Endothelial cell of umbilical vein (primary cell): ENCODE measurements at regions not wholly inside any gene's neighbourhood (a gene's known extent, or its start where the extent isn't known, plus 50 kb on each side); places are given as distances from the start of the nearest gene placed in this dataset.

Experiments used
- BruUV-seq: library from RNA; stranded (reverse); fragments of 400-500 nt; replicated peaks from 2 replicates; lab custom pipeline; 2021; lab: Mats Ljungman, UMichigan
- CTCF ChIA-PET: fragments of 300-600, 350-600 bp; sonication (Branson Sonifier 250); formaldehyde crosslinking; loops from one replicate; lab custom pipeline; 2021; ENCODE audit warnings: antibody characterized with exemption, inconsistent platforms; lab: Charles Lee
- POLR2A ChIA-PET: fragments of 300-600, 350-600 bp; sonication (Branson Sonifier 250); formaldehyde crosslinking; loops from one replicate; lab custom pipeline; 2021; ENCODE audit warnings: antibody characterized with exemption, inconsistent platforms; lab: Charles Lee
- DNase-seq: peaks from one replicate; pipeline ENCODE4 v3.0.0-alpha.2; 2011; ENCODE audit warnings: low read depth, low spot score
- FAIRE-seq: peaks from 2 replicates; lab custom pipeline; 2011; peaks lifted over from hg19 to GRCh38; lab: Jason Lieb, UNC
- H2AFZ ChIP-seq: 2 replicates; pipeline ENCODE4 v1.6.0; 2012; ENCODE audit warnings: low read depth, low read length, control low read depth, inconsistent platforms
- H3K27ac ChIP-seq: 2 replicates; pipeline ENCODE4 v1.5.1; 2011; ENCODE audit warnings: low read depth, mild to moderate bottlenecking, control low read depth, low read length, moderate library complexity; ENCODE audit not compliant: insufficient read depth
- H3K27me3 ChIP-seq, 2 experiments: 2 replicates each; pipeline versions ENCODE4 v1.6.0 to v1.6.1; 2011; ENCODE audit warnings: low read length in 2 of 2, mixed read lengths in 1 of 2; ENCODE audit not compliant: control insufficient read depth in 2 of 2, insufficient read depth in 2 of 2
- H3K36me3 ChIP-seq, 2 experiments: 2 replicates in 1 of 2; 3 replicates in 1 of 2; pipeline ENCODE4 v1.5.1; 2011; ENCODE audit warnings: low read length in 2 of 2, mild to moderate bottlenecking in 1 of 2, moderate library complexity in 1 of 2; ENCODE audit not compliant: control insufficient read depth in 2 of 2, insufficient read depth in 2 of 2; ENCODE audit errors: extremely low read depth in 1 of 2
- H3K4me1 ChIP-seq: 3 replicates; pipeline ENCODE4 v1.5.1; 2011; ENCODE audit warnings: mild to moderate bottlenecking, low read length; ENCODE audit not compliant: control insufficient read depth, insufficient read depth; ENCODE audit errors: extremely low read depth
- H3K4me2 ChIP-seq: 2 replicates; pipeline ENCODE4 v1.6.1; 2011; ENCODE audit warnings: low read length, control low read depth, mixed read lengths; ENCODE audit not compliant: insufficient read depth
- H3K4me3 ChIP-seq, 3 experiments: fragments of 200-600 bp in 1 of 3; sonication (generic), shearing (Covaris generic) in 1 of 3; replicated peaks in 1 of 3; 2 replicates each; pipeline ENCODE4 v1.5.1; 2011 to 2016; ENCODE audit warnings: control low read depth in 3 of 3, low read length in 3 of 3, mild to moderate bottlenecking in 2 of 3, inconsistent platforms in 1 of 3, low read depth in 1 of 3, moderate library complexity in 1 of 3; ENCODE audit not compliant: insufficient read depth in 1 of 3
- H3K79me2 ChIP-seq: 2 replicates; pipeline ENCODE4 v1.6.0; 2012; ENCODE audit warnings: low read length, inconsistent platforms; ENCODE audit not compliant: control insufficient read depth, insufficient read depth
- H3K9ac ChIP-seq: replicated peaks from 2 replicates; pipeline ENCODE3; 2011; ENCODE audit warnings: low read length, control low read depth; ENCODE audit not compliant: insufficient read depth; ENCODE audit errors: extremely low read depth
- H3K9me1 ChIP-seq: replicated peaks from 3 replicates; pipeline ENCODE4 v1.6.0; 2011; ENCODE audit warnings: mild to moderate bottlenecking, low read length; ENCODE audit not compliant: control insufficient read depth, insufficient read depth; ENCODE audit errors: extremely low read depth
- H3K9me3 ChIP-seq: replicated peaks from 2 replicates; pipeline ENCODE4 v1.5.1; 2012; ENCODE audit warnings: low read length, inconsistent platforms; ENCODE audit not compliant: control insufficient read depth, insufficient read depth
- H4K20me1 ChIP-seq: replicated peaks from 2 replicates; pipeline ENCODE3; 2011; ENCODE audit warnings: mild to moderate bottlenecking, low read length; ENCODE audit not compliant: control insufficient read depth, insufficient read depth; ENCODE audit errors: extremely low read depth
- CTCF ChIP-seq, 2 donors: IDR thresholded peaks; 1 replicate in 1 of 2; 2 replicates in 1 of 2; pipeline ENCODE4 v1.5.1; 2011; ENCODE audit warnings: low read length in 2 of 2, mild to moderate bottlenecking in 2 of 2, moderate library complexity in 2 of 2, control low read depth in 1 of 2, inconsistent platforms in 1 of 2, low read depth in 1 of 2; ENCODE audit not compliant: insufficient read depth in 1 of 2; ENCODE audit errors: extremely low read depth in 1 of 2
- EZH2 ChIP-seq: IDR thresholded peaks from 2 replicates; pipeline ENCODE4 v1.6.1; 2012; ENCODE audit warnings: borderline replicate concordance, low read depth, mild to moderate bottlenecking, moderate library complexity, low read length, inconsistent platforms; ENCODE audit not compliant: severe bottlenecking
- FOS ChIP-seq: IDR thresholded peaks from 2 replicates; pipeline ENCODE4 v1.6.1; 2011; ENCODE audit warnings: mild to moderate bottlenecking, low read length, moderate library complexity, borderline replicate concordance; ENCODE audit not compliant: insufficient read depth
- GATA2 ChIP-seq: IDR thresholded peaks from 2 replicates; pipeline ENCODE4 v1.7.0; 2011; ENCODE audit warnings: low read depth, mild to moderate bottlenecking, moderate library complexity, mixed read lengths, low read length; ENCODE audit not compliant: insufficient read length, insufficient read depth
- JUN ChIP-seq: IDR thresholded peaks from 2 replicates; pipeline ENCODE4 v1.6.1; 2011; ENCODE audit warnings: borderline replicate concordance, low read depth; ENCODE audit not compliant: insufficient read length, insufficient read depth
- POLR2A ChIP-seq: IDR thresholded peaks from 2 replicates; pipeline ENCODE4 v1.6.1; 2012; ENCODE audit warnings: low read depth, mild to moderate bottlenecking, control low read depth, low read length
- POLR2AphosphoS5 ChIP-seq: IDR thresholded peaks from 2 replicates; pipeline ENCODE4 v1.6.1; 2012; ENCODE audit warnings: low read depth, mild to moderate bottlenecking, control low read depth, low read length, moderate library complexity; ENCODE audit not compliant: insufficient read depth
- dilution Hi-C: fragments of 300-500 bp; cut with MboI; formaldehyde crosslinking; loops from one replicate; pipeline ENCODE4 v1.15.0; 2019; ENCODE audit warnings: low sequenced_read_pairs; ENCODE audit not compliant: extremely low pct_ligation_motif_present
- intact Hi-C: fragments of 100-400 bp; cut with micrococcal nuclease; formaldehyde crosslinking; loops from one replicate; pipeline ENCODE4 v1.10.0; 2022

GRCh38 chr10:92778091-92778490, 70.2 kb upstream of the EXOC6 start:
- Histone ChIP-seq H3K9me1 (no peaks in the 10 kb centered on the region), H3K36me3 (no peaks in the 10 kb centered on the region), H3K4me1 (no peaks in the 10 kb centered on the region), H2AFZ (no peak overlapping the region), H3K27me3 (no peaks in the 10 kb centered on the region), H3K9ac (no peak overlapping the region), H3K4me2 (no peak overlapping the region), H3K79me2 (no peaks in the 10 kb centered on the region), H3K27ac (no peak overlapping the region), H4K20me1 (no peaks in the 10 kb centered on the region), H3K4me3 (no peak overlapping the region), H3K9me3 (no peaks in the 10 kb centered on the region)
- POLR2A ChIA-PET = no interaction called here
- no TSS peak for BruUV-seq
- DNase-seq (no peak), FAIRE-seq (no peak)
- TF ChIP-seq POLR2AphosphoS5 (no peak), FOS (no peak), EZH2 (no peak), GATA2 (no peak), JUN (no peak), POLR2A (no peak), CTCF (IDR thresholded peaks at IDR 0.05; ENCODE audit: extremely low read depth in 1 of 2, insufficient read depth in 1 of 2, low read depth in 1 of 2, low read length in 2 of 2) (no peak)
- CTCF ChIA-PET = no interaction called here
- intact Hi-C loops = no loop called here
- dilution Hi-C loops = no loop called here
